Glutamatergic neuron (in vitro differentiated cells): ENCODE measurements at regions not wholly inside any gene's neighbourhood (a gene's known extent, or its start where the extent isn't known, plus 50 kb on each side); places are given as distances from the start of the nearest gene placed in this dataset.

Experiments used
- DNase-seq: peaks from one replicate; pipeline ENCODE4 v3.0.0; 2022
- H3K27ac Mint-ChIP-seq: one replicate; pipeline ENCODE4 v1.8.0; 2020; ENCODE audit warnings: mild to moderate bottlenecking, mixed read lengths, inconsistent platforms; ENCODE audit not compliant: unreplicated experiment
- H3K27me3 Mint-ChIP-seq: one replicate; pipeline ENCODE4 v1.8.0; 2020; ENCODE audit warnings: mild to moderate bottlenecking, moderate library complexity, mixed read lengths, inconsistent platforms; ENCODE audit not compliant: unreplicated experiment
- H3K36me3 Mint-ChIP-seq: one replicate; pipeline ENCODE4 v1.8.0; 2020; ENCODE audit warnings: mild to moderate bottlenecking, mixed read lengths, inconsistent platforms; ENCODE audit not compliant: unreplicated experiment
- H3K4me1 Mint-ChIP-seq: one replicate; pipeline ENCODE4 v1.8.0; 2020; ENCODE audit warnings: mild to moderate bottlenecking, low read depth, mixed read lengths, inconsistent platforms; ENCODE audit not compliant: unreplicated experiment
- H3K4me3 Mint-ChIP-seq: one replicate; pipeline ENCODE4 v1.8.0; 2020; ENCODE audit warnings: mild to moderate bottlenecking, mixed read lengths, inconsistent platforms; ENCODE audit not compliant: unreplicated experiment
- H3K9me3 Mint-ChIP-seq: one replicate; pipeline ENCODE4 v1.8.0; 2020; ENCODE audit warnings: mild to moderate bottlenecking, moderate library complexity, mixed read lengths, inconsistent platforms; ENCODE audit not compliant: unreplicated experiment
- CTCF ChIP-seq: fragments of 200-600 bp; sonication (generic); IDR thresholded peaks from one replicate; pipeline ENCODE4 v1.5.0; 2021; ENCODE audit not compliant: partially characterized antibody, unreplicated experiment

- no peaks in the 10 kb centered on the region for H3K9me3 Mint-ChIP-seq
- no peak overlapping the region for H3K27ac Mint-ChIP-seq
- H3K27me3 Mint-ChIP-seq, result peaks cover 2% of the 10 kb centered on the region
- TF ChIP-seq CTCF, result no peak
- H3K36me3 Mint-ChIP-seq, result peaks cover 25% of the 10 kb centered on the region
- no peak for DNase-seq
- peaks cover 16% of the 10 kb centered on the region for H3K4me1 Mint-ChIP-seq
- no peak overlapping the region for H3K4me3 Mint-ChIP-seq
Measured at GRCh38 chr6:15713325-15713724, 50.5 kb upstream of the DTNBP1 start.

- Mint-ChIP-seq H3K36me3 (peaks cover 24% of the 10 kb centered on the region), H3K4me1 (peaks cover 21% of the 10 kb centered on the region), H3K9me3 (peaks cover 2% of the 10 kb centered on the region), H3K4me3 (no peak overlapping the region), H3K27me3 (peaks cover 2% of the 10 kb centered on the region), H3K27ac (no peak overlapping the region)
- TF ChIP-seq CTCF, result no peak
- no peak for DNase-seq
Measured at GRCh38 chr6:15712797-15713196, 50.0 kb upstream of the DTNBP1 start.
